Ascending aorta (tissue), 2 donors: ENCODE measurements at regions not wholly inside any gene's neighbourhood (a gene's known extent, or its start where the extent isn't known, plus 50 kb on each side); places are given as distances from the start of the nearest gene placed in this dataset.

Experiments
- DNase-seq, 2 donors: peaks; one replicate each; pipeline ENCODE4 v3.0.0-alpha.2; 2019; ENCODE audit warnings: low spot score in 2 of 2
- H3K27ac ChIP-seq, 2 donors: fragments of 200-600 bp; sonication (generic); one replicate each; pipeline ENCODE4 v1.5.1; 2016 to 2017; ENCODE audit warnings: mild to moderate bottlenecking in 1 of 2
- H3K27me3 ChIP-seq: fragments of 200-600 bp; sonication (generic); one replicate; pipeline ENCODE4 v1.5.1; 2017
- H3K36me3 ChIP-seq, 2 donors: fragments of 200-600 bp; sonication (generic); one replicate each; pipeline ENCODE4 v1.5.1; 2016
- H3K4me1 ChIP-seq, 2 donors: fragments of 200-600 bp; sonication (generic); one replicate each; pipeline ENCODE4 v1.5.1; 2016 to 2017; ENCODE audit warnings: mild to moderate bottlenecking in 1 of 2
- H3K4me3 ChIP-seq, 2 donors: fragments of 200-600 bp; sonication (generic); one replicate each; pipeline ENCODE4 v1.5.1; 2016 to 2017; ENCODE audit warnings: mild to moderate bottlenecking in 1 of 2
- H3K9me3 ChIP-seq, 2 donors: fragments of 200-600 bp; sonication (generic); one replicate each; pipeline ENCODE4 v1.5.1; 2016
- CTCF ChIP-seq, 3 experiments: fragments of 200-600 bp in 2 of 3; fragments of 450-650 bp in 1 of 3; sonication (generic) in 2 of 3; IDR thresholded peaks; one replicate each; pipeline ENCODE4 v1.5.1; 2016 to 2019; ENCODE audit warnings: antibody characterized with exemption in 3 of 3, mild to moderate bottlenecking in 1 of 3, moderate library complexity in 1 of 3
- intact Hi-C: fragments of 100-400 bp; cut with DNase I; formaldehyde crosslinking; loops from one replicate; pipeline ENCODE4 v1.15.1; 2023

- Histone ChIP-seq H3K36me3 (no peaks in the 10 kb centered on the region), H3K9me3 (no peaks in the 10 kb centered on the region), H3K27ac (no peak overlapping the region), H3K4me1 (no peaks in the 10 kb centered on the region), H3K27me3 (no peaks in the 10 kb centered on the region), H3K4me3 (no peak overlapping the region)
- no peak for DNase-seq
- no peak for TF ChIP-seq CTCF (IDR thresholded peaks at IDR 0.05)
- intact Hi-C loops, result no loop called here
Observed at GRCh38 chr5:56659971-56660370, 155.4 kb upstream of the MAP3K1 start.

- intact Hi-C loops, result no loop called here
- H3K27me3 ChIP-seq, result no peaks in the 10 kb centered on the region
- no peak for TF ChIP-seq CTCF (IDR thresholded peaks at IDR 0.05)
- no peaks in the 10 kb centered on the region for H3K36me3 ChIP-seq
- H3K27ac ChIP-seq, result no peak overlapping the region
- no peaks in the 10 kb centered on the region for H3K4me1 ChIP-seq
- DNase-seq, result no peak
- H3K4me3 ChIP-seq, result no peak overlapping the region
- no peaks in the 10 kb centered on the region for H3K9me3 ChIP-seq
Observed at GRCh38 chr5:56658972-56659371, 156.4 kb upstream of the MAP3K1 start.

GRCh38 chr5:56656846-56657726 lies 158.3 kb upstream of the MAP3K1 start:
- Histone ChIP-seq H3K9me3 (no peaks in the 10 kb centered on the region), H3K27me3 (no peaks in the 10 kb centered on the region), H3K4me3 (no peak overlapping the region), H3K4me1 (no peaks in the 10 kb centered on the region), H3K27ac (no peak overlapping the region), H3K36me3 (no peaks in the 10 kb centered on the region)
- DNase-seq, result no peak
- intact Hi-C loops, result no loop called here
- no peak for TF ChIP-seq CTCF (IDR thresholded peaks at IDR 0.05)

GRCh38 chr5:56651893-56652292 lies 163.5 kb upstream of the MAP3K1 start:
- TF ChIP-seq CTCF (IDR thresholded peaks at IDR 0.05), result no peak
- Histone ChIP-seq H3K36me3 (no peaks in the 10 kb centered on the region), H3K4me3 (no peak overlapping the region), H3K27ac (no peak overlapping the region), H3K9me3 (no peaks in the 10 kb centered on the region), H3K27me3 (no peaks in the 10 kb centered on the region), H3K4me1 (no peaks in the 10 kb centered on the region)
- no peak for DNase-seq
- intact Hi-C loops, result no loop called here

- TF ChIP-seq CTCF (IDR thresholded peaks at IDR 0.05), result no peak
- intact Hi-C loops, result no loop called here
- Histone ChIP-seq H3K4me1 (no peaks in the 10 kb centered on the region), H3K4me3 (no peak overlapping the region), H3K9me3 (no peaks in the 10 kb centered on the region), H3K27ac (no peak overlapping the region), H3K27me3 (no peaks in the 10 kb centered on the region), H3K36me3 (no peaks in the 10 kb centered on the region)
- DNase-seq, result no peak
Observed at GRCh38 chr5:56650386-56650785, 165.0 kb upstream of the MAP3K1 start.
